HCEC 1CT (cell line): ENCODE measurements at regions not wholly inside any gene's neighbourhood (a gene's known extent, or its start where the extent isn't known, plus 50 kb on each side); places are given as distances from the start of the nearest gene placed in this dataset.

ENCODE experiments used
- DNase-seq: peaks from one replicate; pipeline ENCODE4 v3.0.0-alpha.2; 2017

DNA sequence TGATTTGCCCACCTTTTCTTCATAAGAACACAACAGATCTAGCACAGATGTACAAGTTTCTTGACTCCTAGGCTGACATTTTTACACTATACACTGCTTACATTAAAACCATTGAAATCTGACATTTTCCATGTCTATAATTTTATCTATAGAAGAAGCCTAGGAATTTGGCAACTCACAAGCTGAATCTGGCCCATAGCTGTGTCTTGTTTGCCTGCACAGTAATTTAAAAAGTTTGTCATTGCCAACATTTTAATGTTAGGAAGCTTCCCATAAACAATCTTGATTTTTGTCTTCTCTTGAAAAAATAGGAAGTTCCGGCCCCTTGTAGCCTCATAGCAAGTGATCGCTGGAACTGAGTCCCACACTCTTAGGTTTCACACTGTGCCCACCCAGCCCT is 394.6 kb upstream of the AZI2 start:
- DNase-seq: no peak

DNA sequence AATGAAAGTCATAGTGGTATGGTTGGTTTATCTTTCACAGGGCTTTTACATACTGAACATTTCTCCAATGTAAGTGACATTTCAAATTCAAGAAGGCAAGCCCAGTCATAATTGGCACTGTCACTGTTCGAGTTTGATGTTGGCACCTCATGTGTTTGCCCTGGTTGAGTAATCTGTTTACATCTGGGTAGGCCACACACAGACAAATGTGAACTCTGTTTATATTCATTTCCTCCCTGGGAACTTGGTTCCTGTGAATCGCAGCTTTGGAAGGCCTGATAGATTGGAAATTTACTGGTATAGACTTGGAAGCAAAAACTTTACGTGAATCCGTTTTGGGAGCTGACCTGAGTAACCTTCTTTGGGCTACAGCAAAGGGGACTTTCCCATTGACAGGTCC is 395.2 kb upstream of the AZI2 start:
- no peak for DNase-seq

DNA sequence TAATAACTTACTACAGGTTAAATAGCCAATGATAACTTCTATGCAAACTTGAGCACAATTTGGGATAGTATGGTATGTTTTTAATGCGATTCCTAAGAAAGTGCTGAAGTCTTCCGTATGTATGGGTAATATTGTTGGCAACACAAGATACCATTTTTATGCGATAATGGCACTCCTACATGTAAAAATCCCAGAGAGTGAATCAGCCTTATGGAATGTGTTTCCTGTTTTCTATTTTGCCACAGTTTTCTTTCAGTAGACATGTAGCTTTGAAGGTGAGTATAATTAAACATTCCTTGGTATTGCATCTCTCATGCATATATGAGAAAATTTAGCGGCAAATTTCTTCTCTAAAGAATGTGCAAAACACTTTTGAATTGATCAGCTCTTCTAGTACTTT is 396.8 kb upstream of the AZI2 start:
- DNase-seq: no peak

DNA sequence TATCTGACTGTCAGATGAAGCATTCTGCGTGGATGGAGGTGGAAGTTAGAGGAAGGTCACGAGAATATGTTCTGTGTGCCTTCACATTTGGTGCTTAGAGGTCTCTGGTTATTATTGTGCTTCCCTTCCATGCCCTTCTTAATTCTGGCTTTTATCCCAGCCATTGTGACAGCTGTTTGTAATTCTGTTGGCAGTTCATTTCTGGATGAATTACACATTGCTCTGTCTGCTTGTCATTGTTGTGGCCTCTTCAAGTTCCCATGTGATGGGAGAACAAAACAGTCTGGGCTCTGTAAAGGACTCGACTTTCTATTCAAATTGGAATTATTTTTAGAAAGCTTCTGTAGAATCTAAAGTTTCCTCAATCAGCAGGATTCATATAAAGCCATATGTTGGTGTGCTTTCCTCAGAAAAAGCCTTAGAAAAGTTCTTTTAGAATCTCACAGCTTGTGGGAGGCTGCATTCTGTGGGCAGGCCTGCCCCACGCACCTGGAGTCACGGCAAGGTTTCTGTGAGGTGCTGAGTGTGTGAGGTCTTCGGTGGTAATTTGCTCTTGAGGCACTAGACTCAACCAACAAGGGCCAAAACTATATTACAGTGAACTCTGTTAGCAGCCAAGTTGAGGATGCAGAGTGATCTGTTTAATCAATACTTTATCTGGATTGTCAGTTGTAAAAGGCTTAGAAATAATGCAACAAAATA is 397.4 kb upstream of the AZI2 start:
- DNase-seq: no peak

DNA sequence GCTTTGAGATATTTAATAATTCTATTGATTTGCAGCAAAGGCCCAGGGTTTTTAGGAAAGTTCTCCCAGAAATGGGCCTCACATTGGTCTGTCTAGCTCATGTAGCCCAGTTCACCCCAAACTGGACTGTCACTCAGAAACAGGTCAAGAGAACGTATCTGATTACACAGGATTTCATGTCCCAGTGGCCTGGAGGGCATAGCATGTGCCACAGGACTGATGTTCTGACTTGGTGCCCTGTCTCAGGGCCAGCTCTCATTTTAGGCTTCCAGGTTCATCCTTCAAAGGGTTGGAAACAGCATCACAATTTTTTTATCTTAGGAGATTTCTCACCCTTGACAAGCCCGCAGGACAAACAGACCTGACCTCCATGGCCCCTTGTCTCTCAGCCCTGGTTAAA is 398.4 kb upstream of the AZI2 start:
- no peak for DNase-seq

DNA sequence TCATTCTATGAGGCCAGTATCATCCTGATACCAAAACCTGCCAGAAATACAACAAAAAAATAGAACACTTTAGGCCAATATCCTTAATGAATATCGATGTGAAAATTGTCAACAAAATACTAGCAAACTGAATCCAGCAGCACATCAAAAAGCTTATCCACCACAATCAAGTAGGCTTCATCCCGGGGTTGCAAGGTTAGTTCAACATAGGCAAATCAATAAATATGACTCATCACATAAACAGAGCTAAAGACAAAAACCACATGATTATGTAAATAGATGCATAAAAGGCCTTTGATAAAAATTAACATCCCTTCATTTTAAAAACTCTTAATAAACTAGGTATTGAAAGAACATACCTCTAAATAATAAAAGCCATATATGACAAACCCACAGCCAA is 403.2 kb upstream of the AZI2 start:
- DNase-seq: no peak

DNA sequence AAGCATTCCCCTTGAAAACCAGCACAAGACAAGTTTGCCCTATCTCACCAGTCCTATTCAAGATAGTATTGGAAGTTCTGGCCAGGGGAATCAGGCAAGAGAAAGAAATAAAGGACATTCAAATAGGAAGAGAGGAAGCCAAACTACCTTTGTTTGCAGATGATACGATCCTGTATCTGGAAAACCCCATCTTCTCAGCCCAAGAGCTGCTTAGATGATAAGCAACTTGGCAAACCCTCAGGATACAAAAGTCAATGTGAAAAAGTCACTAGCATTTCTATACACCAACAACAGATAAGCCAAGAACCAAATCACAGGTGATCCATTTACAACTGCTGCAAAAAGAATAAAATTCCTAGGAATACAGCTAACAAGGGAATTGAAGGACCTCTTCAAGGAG is 403.7 kb upstream of the AZI2 start:
- no peak for DNase-seq

DNA sequence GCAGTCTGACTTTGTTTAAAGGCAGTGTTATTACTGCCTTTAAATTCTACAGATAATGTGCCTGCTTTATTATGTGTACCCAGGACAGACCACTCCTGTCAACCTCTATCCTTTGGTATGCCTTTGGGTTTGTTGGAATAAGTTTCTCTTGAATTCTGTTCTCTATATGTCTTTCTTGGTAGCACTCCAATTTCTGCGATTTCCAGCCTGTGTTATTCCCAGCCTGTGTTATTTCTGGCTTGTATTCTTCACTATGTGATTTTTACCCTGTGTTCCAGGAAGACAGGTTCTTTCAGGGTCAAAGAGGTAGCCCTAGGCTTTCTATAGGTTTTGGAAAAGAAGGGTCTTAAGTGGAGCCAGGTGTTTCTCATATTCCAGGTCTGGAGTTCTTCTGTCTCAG is 407.4 kb upstream of the AZI2 start:
- DNase-seq: no peak

DNA sequence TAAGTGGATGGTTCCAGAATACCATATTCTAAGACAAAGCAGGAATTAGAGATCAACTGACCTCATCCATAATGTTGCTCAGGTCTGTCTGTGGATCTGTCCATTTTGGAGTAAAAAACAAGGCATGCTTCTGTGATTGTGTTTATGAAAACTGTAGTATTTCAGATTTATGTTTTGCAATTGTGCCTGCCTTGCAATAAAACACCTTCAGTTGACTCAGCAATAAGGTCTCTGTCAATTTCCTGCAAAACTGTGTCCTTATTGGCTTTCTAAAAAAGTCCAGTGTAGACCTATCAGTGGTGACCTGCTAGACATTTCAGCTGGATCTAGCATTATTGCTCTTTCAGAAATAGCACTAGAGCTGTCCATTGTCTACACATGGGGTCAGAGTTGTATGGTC is 409.5 kb upstream of the AZI2 start:
- DNase-seq: no peak

DNA sequence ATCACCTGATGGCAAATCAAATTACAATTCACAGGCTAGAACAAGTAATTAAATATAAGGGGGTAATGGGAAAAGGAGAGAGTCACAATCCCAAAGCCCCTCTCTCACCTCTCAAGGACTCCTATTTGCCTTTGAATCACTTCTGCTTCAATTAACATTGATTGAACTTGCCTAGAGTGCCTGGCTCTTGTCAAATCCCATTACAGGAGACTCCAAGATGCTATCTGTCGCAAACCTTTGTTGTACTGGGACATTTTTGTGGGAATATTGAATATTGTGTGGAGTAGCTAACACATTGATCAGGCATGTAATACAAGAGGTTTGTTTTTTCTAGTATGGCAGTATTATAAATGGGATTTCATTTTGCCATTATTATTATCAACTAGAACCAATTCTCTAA is 412.8 kb upstream of the AZI2 start:
- no peak for DNase-seq

DNA sequence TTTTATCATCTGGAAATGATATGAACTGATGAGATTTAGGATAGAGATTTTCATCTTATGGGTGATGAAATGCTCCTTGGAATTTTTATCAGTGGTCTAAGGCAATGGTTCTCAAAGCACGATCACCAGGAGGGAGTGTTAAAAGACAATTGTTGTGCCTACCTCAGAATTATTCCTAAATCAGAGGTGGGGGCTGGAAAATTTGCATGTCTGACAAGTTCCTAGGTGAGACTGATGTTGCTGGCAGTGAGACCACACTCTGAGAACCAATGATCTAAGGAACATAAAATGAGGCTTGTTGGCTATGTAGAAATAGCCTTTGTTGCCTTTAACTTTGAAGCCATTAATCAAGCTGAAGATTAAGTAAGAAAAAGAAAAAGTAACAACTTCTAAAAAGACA is 416.6 kb upstream of the AZI2 start:
- DNase-seq: no peak

DNA sequence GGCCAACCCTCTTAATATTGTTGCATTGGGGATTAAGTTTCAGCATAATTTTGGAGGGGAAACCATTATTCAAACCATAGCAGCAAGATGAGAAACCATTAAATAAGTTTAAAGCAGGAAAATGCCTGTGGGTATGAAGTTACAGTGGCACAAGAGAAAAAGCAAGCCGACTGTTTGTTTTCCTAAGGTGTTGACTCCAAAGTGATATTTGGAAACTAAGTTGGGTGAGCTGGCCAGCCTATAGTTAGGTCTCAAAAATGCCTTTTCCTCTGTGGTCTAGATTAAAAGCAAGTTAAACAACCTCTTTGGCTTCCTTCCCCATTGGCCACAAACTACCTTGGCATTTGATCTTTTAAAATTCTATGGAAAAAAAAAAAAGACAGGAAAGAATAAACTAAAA is 419.8 kb upstream of the AZI2 start:
- DNase-seq: no peak

DNA sequence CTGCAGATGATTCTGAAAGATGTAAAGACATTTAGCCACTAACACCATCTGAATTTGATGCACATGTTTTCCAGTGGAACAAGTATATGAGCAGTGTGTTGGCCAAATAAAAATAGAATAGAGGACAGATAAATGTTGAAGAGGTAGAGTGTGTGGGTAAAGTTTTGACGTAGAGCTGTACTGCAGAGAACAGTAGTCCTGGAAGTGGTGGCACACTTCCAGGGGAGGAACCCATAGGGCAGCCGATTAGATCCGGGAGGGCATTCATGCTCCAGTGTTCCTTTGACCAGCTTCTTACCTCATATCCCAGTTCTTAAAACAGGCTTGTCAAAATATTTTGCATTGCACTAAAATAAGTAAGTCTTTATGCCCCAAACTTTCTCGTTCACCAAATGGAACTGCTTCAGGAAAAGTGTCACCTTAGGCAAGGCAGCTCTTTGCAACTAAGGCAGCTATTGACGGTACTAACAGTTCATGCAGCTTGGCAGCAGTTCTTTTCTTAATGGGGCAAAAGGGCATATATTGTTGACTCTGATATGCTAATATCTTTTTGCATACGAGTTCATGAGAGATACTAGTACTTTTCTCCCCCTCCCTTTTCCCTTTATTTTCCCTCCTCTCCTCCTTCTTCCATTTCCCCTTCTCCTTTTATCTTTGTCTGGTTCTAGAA is 429.3 kb upstream of the AZI2 start:
- DNase-seq: no peak

DNA sequence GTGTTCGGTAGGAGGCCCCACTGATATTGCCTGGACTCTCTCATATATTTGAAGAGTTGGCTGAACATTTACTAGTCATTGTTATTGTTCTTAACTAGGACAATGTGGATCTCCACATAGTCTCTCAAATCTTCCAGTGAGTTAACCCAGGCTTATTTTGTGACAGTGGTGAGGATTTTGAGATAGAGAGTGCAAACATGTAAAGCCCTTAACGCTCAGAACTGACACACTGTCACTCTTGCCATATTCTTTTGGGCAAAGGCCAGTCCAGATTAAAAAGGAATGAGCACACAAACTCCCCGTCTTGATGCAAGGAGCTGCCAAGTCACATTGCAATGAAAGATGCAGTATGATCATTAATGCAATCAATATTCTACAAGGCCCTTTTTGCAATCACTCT is 431.9 kb upstream of the AZI2 start:
- DNase-seq: no peak

DNA sequence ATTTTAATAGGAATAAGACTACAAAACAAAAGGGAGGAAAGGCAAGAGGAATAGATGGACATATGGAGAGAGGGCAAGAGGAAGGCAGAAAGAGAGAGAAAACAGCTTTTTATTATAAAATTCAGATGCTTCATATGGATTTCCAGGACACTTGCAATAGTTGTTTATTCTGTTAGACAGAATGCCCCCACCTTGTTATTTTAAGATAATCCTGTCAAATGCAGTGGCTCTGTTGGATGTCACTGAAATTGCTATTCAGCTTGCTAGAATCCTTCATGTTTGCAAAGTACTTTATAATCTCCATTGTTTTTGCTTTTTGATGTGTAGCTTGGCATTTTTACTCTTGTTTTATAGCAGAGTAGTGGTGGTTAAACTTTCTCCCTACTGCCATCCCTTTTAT is 432.4 kb upstream of the AZI2 start:
- DNase-seq: no peak

DNA sequence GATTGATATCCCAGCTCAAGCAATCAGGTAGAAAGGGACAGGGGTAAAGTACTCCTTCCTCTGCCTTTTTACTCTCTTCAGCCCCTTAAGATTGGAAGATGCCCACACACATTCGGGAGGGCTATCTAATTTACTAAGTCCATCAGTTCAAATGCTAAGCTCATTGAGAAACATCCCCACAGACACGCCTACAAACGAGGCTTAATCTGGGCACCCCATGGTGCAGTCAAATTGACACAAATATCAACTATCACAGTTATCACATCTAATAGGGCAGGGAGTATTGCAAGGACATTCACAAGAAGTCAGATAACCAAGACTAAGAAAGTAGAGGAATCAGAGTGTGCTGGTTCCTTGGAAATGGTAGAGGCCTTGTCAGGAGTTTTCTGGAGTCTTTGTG is 437.8 kb upstream of the AZI2 start:
- no peak for DNase-seq

DNA sequence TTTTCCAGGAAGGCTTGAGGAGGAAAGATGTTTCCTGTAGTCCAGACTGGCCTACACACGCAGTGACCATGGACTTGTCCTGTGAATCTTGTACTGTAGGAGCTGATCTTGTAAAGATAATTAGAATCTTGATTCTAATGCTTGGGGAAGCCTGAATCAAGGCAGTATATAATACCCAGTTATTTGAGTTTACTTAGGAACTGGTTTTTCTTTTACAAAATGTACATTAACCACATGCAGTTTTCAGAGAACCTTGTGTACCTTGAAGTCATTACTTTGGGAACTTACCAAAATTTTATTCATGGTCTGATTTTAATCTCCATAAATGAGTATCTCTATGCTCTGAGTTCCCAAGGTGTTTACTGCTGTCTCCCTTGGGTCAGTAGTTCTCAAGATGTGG is 439.9 kb upstream of the AZI2 start:
- DNase-seq: no peak

DNA sequence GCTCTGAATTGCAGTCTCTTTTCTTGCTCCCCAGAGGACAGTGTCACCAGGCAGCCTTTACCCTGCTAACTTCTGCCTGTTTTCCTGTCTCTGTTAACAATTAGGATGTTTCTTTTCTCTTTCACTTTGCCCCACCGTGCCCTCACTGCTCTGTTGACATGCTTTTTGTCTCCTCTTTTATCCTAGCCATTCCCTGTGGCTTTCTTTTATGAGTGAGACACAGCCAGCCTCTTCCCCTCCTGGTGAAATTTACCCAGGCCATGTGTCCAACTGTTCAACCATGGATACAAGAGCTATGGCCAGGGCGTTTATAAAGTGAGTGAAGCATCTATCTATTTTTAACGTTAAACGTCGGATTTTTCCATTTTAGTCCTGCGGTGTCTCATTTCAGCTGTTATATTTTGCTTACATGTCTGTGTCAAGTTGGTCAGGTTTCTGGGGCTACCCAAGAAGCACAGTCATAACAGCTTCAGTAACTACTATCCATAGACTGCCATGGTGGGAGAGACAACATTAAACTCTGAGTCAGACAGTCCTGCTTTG is 443.2 kb upstream of the AZI2 start:
- DNase-seq: no peak

DNA sequence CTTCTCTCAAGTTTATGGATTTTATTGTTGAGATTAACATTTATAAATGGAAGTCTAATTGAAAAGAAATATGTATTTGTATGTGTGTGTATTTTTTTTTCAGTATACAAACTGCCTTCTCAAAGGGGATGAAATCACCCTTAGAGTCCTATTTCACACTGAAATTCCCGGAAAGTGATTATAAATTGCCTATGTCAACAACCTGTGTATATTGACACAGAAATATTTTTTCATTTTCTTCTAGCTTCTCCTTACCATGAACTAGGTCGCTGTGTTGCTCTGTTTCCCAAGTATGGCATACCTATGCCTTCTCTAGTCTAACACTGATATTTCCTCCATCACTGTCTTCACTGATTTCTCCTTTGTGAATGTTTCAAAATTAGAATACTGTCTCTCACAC is 444.0 kb upstream of the AZI2 start:
- no peak for DNase-seq

DNA sequence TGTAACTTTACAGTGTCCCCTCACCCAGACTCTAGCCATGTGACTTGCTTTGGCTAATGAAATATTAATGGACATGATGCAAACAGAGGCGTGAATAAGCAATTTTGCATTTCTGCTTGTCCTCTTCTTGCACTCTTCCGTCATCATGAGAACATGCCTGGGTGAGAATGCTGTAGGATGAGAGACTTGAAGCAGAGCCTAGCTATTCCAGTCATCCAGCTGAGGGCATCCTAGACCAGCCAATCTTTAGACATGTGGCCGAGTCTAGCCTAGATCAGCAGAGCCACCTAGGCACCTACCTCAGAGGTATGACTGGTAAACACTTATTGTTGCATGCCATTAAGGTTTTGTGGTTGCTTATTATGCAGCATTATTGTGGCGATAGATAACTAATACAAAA is 450.5 kb upstream of the AZI2 start:
- DNase-seq: no peak

DNA sequence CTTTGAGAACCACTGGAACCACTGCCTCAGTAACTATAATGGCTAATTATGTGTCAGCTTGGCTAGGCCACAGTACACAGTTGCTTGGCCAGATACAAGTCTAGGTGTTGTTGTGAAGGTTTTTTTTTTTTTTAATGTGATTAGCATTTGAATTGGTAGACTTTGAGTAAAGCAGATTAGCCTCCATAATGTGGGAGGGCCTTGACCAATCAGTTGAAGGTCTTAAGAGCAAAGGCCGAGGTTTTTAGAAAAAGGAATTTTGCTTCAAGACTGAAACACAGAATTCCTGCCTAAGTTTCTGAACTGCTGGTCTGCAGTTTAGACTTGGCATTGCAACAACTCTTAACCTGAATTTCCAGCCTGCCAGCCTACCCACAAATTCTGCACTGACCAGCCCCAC is 451.6 kb upstream of the AZI2 start:
- DNase-seq: no peak

DNA sequence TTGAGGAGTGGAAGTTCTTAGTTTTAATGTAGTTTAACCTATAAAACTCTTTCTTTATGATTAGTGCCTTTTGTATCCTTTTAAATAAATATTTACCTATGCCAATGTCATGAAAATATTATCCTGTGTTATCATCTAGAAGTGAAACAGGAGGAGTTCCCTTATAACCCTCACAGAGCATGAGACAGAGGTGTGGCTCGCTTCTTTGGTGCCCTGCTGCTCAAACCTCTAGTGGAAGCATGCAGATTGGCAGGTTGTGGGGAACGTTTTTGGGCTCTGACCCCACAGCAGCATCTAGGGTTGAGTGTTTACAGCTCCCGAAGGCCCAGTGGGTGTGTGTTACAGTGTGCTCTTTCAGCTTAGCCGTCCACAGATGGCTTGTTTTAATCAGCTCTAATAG is 459.4 kb upstream of the AZI2 start:
- no peak for DNase-seq

DNA sequence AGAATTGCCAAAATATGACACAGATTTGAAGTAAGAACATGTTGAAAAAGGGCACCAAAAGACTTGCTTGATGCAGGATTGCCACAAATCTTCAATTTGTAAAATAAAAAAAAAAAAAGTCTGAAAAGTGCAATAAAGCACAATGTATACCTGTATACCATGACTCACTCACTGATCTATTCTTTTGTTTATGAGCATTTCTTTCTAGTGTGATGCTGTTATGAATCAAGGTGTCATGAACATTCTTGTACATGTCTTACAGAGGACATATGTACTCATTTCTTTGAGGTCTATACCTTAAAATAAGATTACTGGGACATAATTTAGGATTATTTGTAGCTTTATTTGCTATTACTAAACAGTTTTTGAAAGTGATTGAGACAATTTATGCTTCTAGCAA is 464.9 kb upstream of the RBMS3 start:
- DNase-seq: no peak

DNA sequence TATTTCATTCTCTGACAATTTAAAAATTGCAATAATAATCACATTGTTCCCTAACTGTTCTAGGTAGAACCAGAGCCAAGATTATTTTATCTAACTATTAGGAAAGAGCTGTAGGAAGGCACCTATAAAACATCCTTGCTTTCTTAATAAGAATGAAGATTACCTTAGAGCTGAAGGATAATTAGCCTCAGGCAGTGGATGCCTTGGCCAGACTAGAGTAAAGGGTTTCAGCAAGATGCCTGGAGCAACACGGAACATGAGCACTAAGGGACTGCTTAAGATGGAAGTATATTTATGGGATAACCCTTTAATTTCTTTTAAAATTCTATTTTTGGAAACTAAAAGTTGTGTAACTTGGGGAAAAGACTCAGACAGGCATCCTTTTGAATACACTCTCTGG is 456.6 kb upstream of the RBMS3 start:
- no peak for DNase-seq

DNA sequence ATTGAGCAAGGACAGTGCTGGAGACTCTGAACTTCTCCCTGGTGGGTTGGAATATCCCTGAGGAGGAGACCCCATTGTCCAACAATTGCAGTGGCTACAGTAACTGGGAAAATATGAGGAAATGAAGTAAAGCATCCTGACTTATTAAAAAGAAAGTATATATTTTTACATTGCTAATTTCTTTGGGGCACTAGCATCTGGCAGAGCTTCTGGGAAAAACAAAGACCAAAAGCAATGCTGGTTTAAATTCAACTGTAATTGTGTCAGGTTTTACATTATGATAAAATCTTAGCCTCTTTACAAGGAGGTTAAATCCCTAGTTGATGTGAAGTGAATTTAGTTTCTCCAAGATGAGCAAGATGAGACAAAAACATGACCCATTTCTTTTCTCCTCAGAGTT is 454.0 kb upstream of the RBMS3 start:
- DNase-seq: no peak
